ENCODE measurements at regions not wholly inside any gene's neighbourhood (a gene's known extent, or its start where the extent isn't known, plus 50 kb on each side); places are given as distances from the start of the nearest gene placed in this dataset.
A peak's percentile ranks its signal among the peaks of the same experiment; 100 is the strongest.

GRCh38 chr20:60262967-60263603, 304.9 kb downstream of the CDH26 start:
- TF ChIP-seq ZNF70 (CRISPR knock-in tag; IDR thresholded peaks at IDR 0.05) (peak; percentile 92), PPARA (CRISPR knock-in tag; IDR thresholded peaks at IDR 0.05; ENCODE audit: borderline replicate concordance) (no peak), TCF4 (CRISPR knock-in tag; IDR thresholded peaks at IDR 0.05; ENCODE audit: borderline replicate concordance) (no peak), CREB5 (CRISPR knock-in tag; IDR thresholded peaks at IDR 0.05; ENCODE audit: low read depth) (no peak), ZNF8 (CRISPR knock-in tag; IDR thresholded peaks at IDR 0.05) (no peak), TOX (CRISPR knock-in tag; IDR thresholded peaks at IDR 0.05; ENCODE audit: borderline replicate concordance) (no peak), ZNF565 (CRISPR knock-in tag; conservative IDR thresholded peaks at IDR 0.05; ENCODE audit: low read depth) (no peak), RARB (CRISPR knock-in tag; IDR thresholded peaks at IDR 0.05) (no peak)
- ATAC-seq, result no peak

- ATAC-seq, result no peak
These were observed 305.8 kb downstream of the CDH26 start for GRCh38 chr20:60263725-60264709.

GRCh38 chr20:60266177-60266823, 308.1 kb downstream of the CDH26 start:
- ATAC-seq, result no peak
- TF ChIP-seq ZC3H10 (CRISPR knock-in tag; IDR thresholded peaks at IDR 0.05) (no peak), ZNF8 (CRISPR knock-in tag; IDR thresholded peaks at IDR 0.05) (no peak), TCF4 (CRISPR knock-in tag; IDR thresholded peaks at IDR 0.05; ENCODE audit: borderline replicate concordance) (no peak), ZFP3 (CRISPR knock-in tag; IDR thresholded peaks at IDR 0.05) (no peak), PATZ1 (CRISPR knock-in tag; IDR thresholded peaks at IDR 0.05; ENCODE audit: borderline replicate concordance) (no peak), POU6F1 (CRISPR knock-in tag; IDR thresholded peaks at IDR 0.05; ENCODE audit: borderline replicate concordance, low read depth) (no peak), CSDC2 (CRISPR knock-in tag; IDR thresholded peaks at IDR 0.05) (no peak), TOX (CRISPR knock-in tag; IDR thresholded peaks at IDR 0.05; ENCODE audit: borderline replicate concordance) (no peak)

More at GRCh38 chr20:60263725-60264709, 305.8 kb downstream of the CDH26 start:
- no peak for TF ChIP-seq ZNF70 (CRISPR knock-in tag; IDR thresholded peaks at IDR 0.05)
- TF ChIP-seq PATZ1 (CRISPR knock-in tag; IDR thresholded peaks at IDR 0.05; ENCODE audit: borderline replicate concordance), result no peak
- no peak for TF ChIP-seq RARB (CRISPR knock-in tag; IDR thresholded peaks at IDR 0.05)
- no peak for TF ChIP-seq ARNTL (CRISPR knock-in tag; IDR thresholded peaks at IDR 0.05; ENCODE audit: borderline replicate concordance, low read depth)
- no peak for TF ChIP-seq ESRRG (CRISPR knock-in tag; IDR thresholded peaks at IDR 0.05)
- no peak for TF ChIP-seq TSHZ2 (CRISPR knock-in tag; IDR thresholded peaks at IDR 0.05)
- no peak for TF ChIP-seq TCF4 (CRISPR knock-in tag; IDR thresholded peaks at IDR 0.05; ENCODE audit: borderline replicate concordance)
- no peak for TF ChIP-seq GLIS3 (CRISPR knock-in tag; IDR thresholded peaks at IDR 0.05)
- no peak for TF ChIP-seq PPARA (CRISPR knock-in tag; IDR thresholded peaks at IDR 0.05; ENCODE audit: borderline replicate concordance)
- no peak for TF ChIP-seq CSDC2 (CRISPR knock-in tag; IDR thresholded peaks at IDR 0.05)
- no peak for TF ChIP-seq ZFP30 (CRISPR knock-in tag; IDR thresholded peaks at IDR 0.05)
- no peak for TF ChIP-seq ISL1 (CRISPR knock-in tag; IDR thresholded peaks at IDR 0.05)
- TF ChIP-seq TOX (CRISPR knock-in tag; IDR thresholded peaks at IDR 0.05; ENCODE audit: borderline replicate concordance), result no peak
- TF ChIP-seq OSR1 (CRISPR knock-in tag; IDR thresholded peaks at IDR 0.05), result no peak
